D721Med (cell line): ENCODE measurements at regions not wholly inside any gene's neighbourhood (a gene's known extent, or its start where the extent isn't known, plus 50 kb on each side); places are given as distances from the start of the nearest gene placed in this dataset.
"Not testable (repeated sequence)": the region's sequence is repeated elsewhere in the genome, so short reads cannot be mapped to it uniquely, and the experiment has no call there.

Experiments
- DNase-seq: peaks from one replicate; pipeline ENCODE4 v3.0.0; 2011; ENCODE audit warnings: low spot score; ENCODE audit not compliant: insufficient read length
- FAIRE-seq: peaks from 2 replicates; lab custom pipeline; 2011; peaks lifted over from hg19 to GRCh38; lab: Jason Lieb, UNC
- CTCF ChIP-seq: IDR thresholded peaks from 2 replicates; pipeline ENCODE4 v1.5.1; 2012; ENCODE audit warnings: mild to moderate bottlenecking, control low read depth; ENCODE audit not compliant: insufficient read depth; ENCODE audit errors: missing control alignments

GRCh38 chr7:36055207-36055606 lies 97.8 kb upstream of the EEPD1 start:
- FAIRE-seq (no peak), DNase-seq (no peak)
- no peak for TF ChIP-seq CTCF

- no peak for TF ChIP-seq CTCF
- FAIRE-seq (no peak), DNase-seq (no peak)
These were observed 95.7 kb upstream of the EEPD1 start for GRCh38 chr7:36057323-36057722.

- DNase-seq (no peak), FAIRE-seq (no peak)
- no peak for TF ChIP-seq CTCF
These were observed 94.9 kb upstream of the EEPD1 start for GRCh38 chr7:36058020-36058592.

GRCh38 chr7:36060388-36060787 lies 92.7 kb upstream of the EEPD1 start:
- FAIRE-seq, DNase-seq: not testable (repeated sequence)

GRCh38 chr7:36062154-36062815 lies 90.8 kb upstream of the EEPD1 start:
- no peak for TF ChIP-seq CTCF
- DNase-seq = no peak
- no peak for FAIRE-seq

GRCh38 chr7:36064676-36065075 lies 88.4 kb upstream of the EEPD1 start:
- no peak for TF ChIP-seq CTCF
- FAIRE-seq (no peak), DNase-seq (no peak)

- FAIRE-seq, DNase-seq: not testable (repeated sequence)
These were observed 87.3 kb upstream of the EEPD1 start for GRCh38 chr7:36065563-36066342.

- no peak for DNase-seq
- FAIRE-seq = no peak
- no peak for TF ChIP-seq CTCF
These were observed 86.8 kb upstream of the EEPD1 start for GRCh38 chr7:36066343-36066664.
